Keratinocyte (primary cell): ENCODE measurements at regions not wholly inside any gene's neighbourhood (a gene's known extent, or its start where the extent isn't known, plus 50 kb on each side); places are given as distances from the start of the nearest gene placed in this dataset.

Source experiments
- EZH2 ChIP-seq: IDR thresholded peaks from one replicate; pipeline ENCODE4 v1.6.1; 2012; ENCODE audit warnings: inconsistent platforms, mild to moderate bottlenecking, low read length, moderate library complexity
- TF ChIP-seq, protein P1 (sequence below), 3 experiments: IDR thresholded peaks in 1 of 3; conservative IDR thresholded peaks in 1 of 3; optimal IDR thresholded peaks in 1 of 3; 2 replicates in 2 of 3; 3 replicates in 1 of 3; pipeline versions ENCODE3 to v1.5.1; 2011; ENCODE audit warnings: low read length in 3 of 3, mild to moderate bottlenecking in 3 of 3, moderate library complexity in 2 of 3, control low read depth in 1 of 3, inconsistent platforms in 1 of 3; ENCODE audit not compliant: insufficient read depth in 2 of 3; ENCODE audit errors: extremely low read depth in 1 of 3

- TF ChIP-seq, protein P1, sequence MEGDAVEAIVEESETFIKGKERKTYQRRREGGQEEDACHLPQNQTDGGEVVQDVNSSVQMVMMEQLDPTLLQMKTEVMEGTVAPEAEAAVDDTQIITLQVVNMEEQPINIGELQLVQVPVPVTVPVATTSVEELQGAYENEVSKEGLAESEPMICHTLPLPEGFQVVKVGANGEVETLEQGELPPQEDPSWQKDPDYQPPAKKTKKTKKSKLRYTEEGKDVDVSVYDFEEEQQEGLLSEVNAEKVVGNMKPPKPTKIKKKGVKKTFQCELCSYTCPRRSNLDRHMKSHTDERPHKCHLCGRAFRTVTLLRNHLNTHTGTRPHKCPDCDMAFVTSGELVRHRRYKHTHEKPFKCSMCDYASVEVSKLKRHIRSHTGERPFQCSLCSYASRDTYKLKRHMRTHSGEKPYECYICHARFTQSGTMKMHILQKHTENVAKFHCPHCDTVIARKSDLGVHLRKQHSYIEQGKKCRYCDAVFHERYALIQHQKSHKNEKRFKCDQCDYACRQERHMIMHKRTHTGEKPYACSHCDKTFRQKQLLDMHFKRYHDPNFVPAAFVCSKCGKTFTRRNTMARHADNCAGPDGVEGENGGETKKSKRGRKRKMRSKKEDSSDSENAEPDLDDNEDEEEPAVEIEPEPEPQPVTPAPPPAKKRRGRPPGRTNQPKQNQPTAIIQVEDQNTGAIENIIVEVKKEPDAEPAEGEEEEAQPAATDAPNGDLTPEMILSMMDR (optimal IDR thresholded peaks at IDR 0.05 in 1 of 3, IDR thresholded peaks at IDR 0.05 in 1 of 3, conservative IDR thresholded peaks at IDR 0.05 in 1 of 3; ENCODE audit: extremely low read depth in 1 of 3, insufficient read depth in 2 of 3, low read length in 3 of 3): no peak
- no peak for TF ChIP-seq EZH2
These were observed 996.2 kb upstream of the FANCL start for GRCh38 chr2:59237311-59237710.
